HG03135 (cell line): ENCODE measurements at regions not wholly inside any gene's neighbourhood (a gene's known extent, or its start where the extent isn't known, plus 50 kb on each side); places are given as distances from the start of the nearest gene placed in this dataset.
"Not testable (repeated sequence)": the region's sequence is repeated elsewhere in the genome, so short reads cannot be mapped to it uniquely, and the experiment has no call there.

Experiments used
- ATAC-seq: cut with Tn5 transposase; IDR thresholded peaks from one replicate; pipeline ENCODE4 v1.9.1; 2021; ENCODE audit warnings: mild to moderate bottlenecking, moderate library complexity; ENCODE audit not compliant: unreplicated experiment

GRCh38 chr12:87430444-87430843 is 598.8 kb downstream of the C12orf50 start:
- no peak for ATAC-seq

GRCh38 chr12:87428701-87429277 is 600.4 kb downstream of the C12orf50 start:
- no peak for ATAC-seq

GRCh38 chr12:87427770-87428169 is 601.4 kb downstream of the C12orf50 start:
- ATAC-seq = no peak

- ATAC-seq = no peak
These were observed 603.2 kb downstream of the C12orf50 start for GRCh38 chr12:87425942-87426554.

- not testable (repeated sequence) for ATAC-seq
These were observed 608.0 kb downstream of the C12orf50 start for GRCh38 chr12:87421233-87421632.

GRCh38 chr12:87413784-87414183 is 615.4 kb downstream of the C12orf50 start:
- no peak for ATAC-seq

GRCh38 chr12:87406926-87407325 is 622.3 kb downstream of the C12orf50 start:
- no peak for ATAC-seq

GRCh38 chr12:87405918-87406317 is 623.3 kb downstream of the C12orf50 start:
- no peak for ATAC-seq

GRCh38 chr12:87394168-87394567 is 635.0 kb downstream of the C12orf50 start:
- not testable (repeated sequence) for ATAC-seq

- no peak for ATAC-seq
These were observed 640.8 kb downstream of the C12orf50 start for GRCh38 chr12:87388376-87388775.

- ATAC-seq = no peak
These were observed 643.9 kb downstream of the C12orf50 start for GRCh38 chr12:87385322-87385721.

GRCh38 chr12:87384226-87384625 is 645.0 kb downstream of the C12orf50 start:
- ATAC-seq = no peak

GRCh38 chr12:87383680-87384079 is 645.5 kb downstream of the C12orf50 start:
- ATAC-seq = no peak

GRCh38 chr12:87382959-87383566 is 646.1 kb downstream of the C12orf50 start:
- ATAC-seq = no peak

- ATAC-seq = no peak
These were observed 646.8 kb downstream of the C12orf50 start for GRCh38 chr12:87382436-87382835.

GRCh38 chr12:87381742-87382141 is 647.5 kb downstream of the C12orf50 start:
- no peak for ATAC-seq

GRCh38 chr12:87378526-87378925 is 650.7 kb downstream of the C12orf50 start:
- ATAC-seq = no peak

- no peak for ATAC-seq
These were observed 652.5 kb downstream of the C12orf50 start for GRCh38 chr12:87376722-87377121.

GRCh38 chr12:87369161-87369560 is 660.0 kb downstream of the C12orf50 start:
- ATAC-seq = no peak

GRCh38 chr12:87368259-87368658 is 660.9 kb downstream of the C12orf50 start:
- no peak for ATAC-seq

- no peak for ATAC-seq
These were observed 663.8 kb downstream of the C12orf50 start for GRCh38 chr12:87365423-87365822.

- ATAC-seq = no peak
These were observed 665.6 kb downstream of the C12orf50 start for GRCh38 chr12:87363497-87364084.
